Mesothelial cell of epicardium (in vitro differentiated cells): ENCODE measurements at regions not wholly inside any gene's neighbourhood (a gene's known extent, or its start where the extent isn't known, plus 50 kb on each side); places are given as distances from the start of the nearest gene placed in this dataset.

ENCODE experiments used
- DNase-seq, 2 experiments: peaks; one replicate each; pipeline ENCODE4 v3.0.0; 2021; ENCODE audit warnings: low spot score in 2 of 2; ENCODE audit not compliant: unreplicated experiment in 2 of 2
- H3K27ac Mint-ChIP-seq: 2 replicates; pipeline ENCODE4 v1.8.0; 2021; ENCODE audit warnings: mixed read lengths
- H3K27me3 Mint-ChIP-seq: 2 replicates; pipeline ENCODE4 v1.8.0; 2021; ENCODE audit warnings: low read depth, mixed read lengths
- H3K36me3 Mint-ChIP-seq: 2 replicates; pipeline ENCODE4 v1.8.0; 2021; ENCODE audit warnings: mixed read lengths
- H3K4me1 Mint-ChIP-seq: 2 replicates; pipeline ENCODE4 v1.8.0; 2021; ENCODE audit warnings: mixed read lengths
- H3K4me3 Mint-ChIP-seq: 2 replicates; pipeline ENCODE4 v1.8.0; 2021; ENCODE audit warnings: mild to moderate bottlenecking, moderate library complexity, mixed read lengths
- H3K9me3 Mint-ChIP-seq: 2 replicates; pipeline ENCODE4 v1.8.0; 2021; ENCODE audit warnings: mixed read lengths
- CTCF ChIP-seq: fragments of 200-600 bp; sonication (generic); IDR thresholded peaks from one replicate; pipeline ENCODE4 v1.5.0; 2021; ENCODE audit warnings: antibody characterized with exemption; ENCODE audit not compliant: unreplicated experiment

- H3K9me3 Mint-ChIP-seq: peaks cover 4% of the 10 kb centered on the region
- H3K36me3 Mint-ChIP-seq: no peaks in the 10 kb centered on the region
- no peaks in the 10 kb centered on the region for H3K27me3 Mint-ChIP-seq
- no peak for TF ChIP-seq CTCF
- H3K4me3 Mint-ChIP-seq: no peak overlapping the region
- DNase-seq: no peak
- H3K4me1 Mint-ChIP-seq: peaks cover 36% of the 10 kb centered on the region
- peak overlapping the region; percentile 63 for H3K27ac Mint-ChIP-seq
Measured at GRCh38 chr3:117761703-117762620, 1052.4 kb downstream of the TUSC7 start.

- no peak overlapping the region for H3K4me3 Mint-ChIP-seq
- H3K36me3 Mint-ChIP-seq: no peaks in the 10 kb centered on the region
- peak overlapping the region; percentile 63 for H3K27ac Mint-ChIP-seq
- no peaks in the 10 kb centered on the region for H3K27me3 Mint-ChIP-seq
- no peak for DNase-seq
- no peak for TF ChIP-seq CTCF
- H3K4me1 Mint-ChIP-seq: peaks cover 36% of the 10 kb centered on the region
- H3K9me3 Mint-ChIP-seq: peaks cover 4% of the 10 kb centered on the region
Measured at GRCh38 chr3:117762621-117763037, 1053.0 kb downstream of the TUSC7 start.

- Mint-ChIP-seq H3K27me3 (no peaks in the 10 kb centered on the region), H3K27ac (peak overlapping the region; percentile 41), H3K4me1 (peaks cover 36% of the 10 kb centered on the region), H3K4me3 (no peak overlapping the region), H3K36me3 (no peaks in the 10 kb centered on the region), H3K9me3 (peaks cover 4% of the 10 kb centered on the region)
- DNase-seq: no peak
- TF ChIP-seq CTCF: no peak
Measured at GRCh38 chr3:117763561-117763960, 1054.0 kb downstream of the TUSC7 start.

- TF ChIP-seq CTCF: no peak
- H3K4me3 Mint-ChIP-seq: no peak overlapping the region
- H3K36me3 Mint-ChIP-seq: no peaks in the 10 kb centered on the region
- peaks cover 7% of the 10 kb centered on the region for H3K4me1 Mint-ChIP-seq
- H3K27me3 Mint-ChIP-seq: no peaks in the 10 kb centered on the region
- no peak for DNase-seq
- H3K27ac Mint-ChIP-seq: no peak overlapping the region
- H3K9me3 Mint-ChIP-seq: peaks cover 4% of the 10 kb centered on the region
Measured at GRCh38 chr3:117768581-117768980, 1059.0 kb downstream of the TUSC7 start.

- H3K36me3 Mint-ChIP-seq: peaks cover 6% of the 10 kb centered on the region
- H3K9me3 Mint-ChIP-seq: peaks cover 11% of the 10 kb centered on the region
- no peaks in the 10 kb centered on the region for H3K27me3 Mint-ChIP-seq
- H3K27ac Mint-ChIP-seq: no peak overlapping the region
- no peak for DNase-seq
- no peak overlapping the region for H3K4me3 Mint-ChIP-seq
- no peaks in the 10 kb centered on the region for H3K4me1 Mint-ChIP-seq
- no peak for TF ChIP-seq CTCF
Measured at GRCh38 chr3:117774130-117774529, 1064.6 kb downstream of the TUSC7 start.
